ENCODE measurements at regions not wholly inside any gene's neighbourhood (a gene's known extent, or its start where the extent isn't known, plus 50 kb on each side); places are given as distances from the start of the nearest gene placed in this dataset.

DNA sequence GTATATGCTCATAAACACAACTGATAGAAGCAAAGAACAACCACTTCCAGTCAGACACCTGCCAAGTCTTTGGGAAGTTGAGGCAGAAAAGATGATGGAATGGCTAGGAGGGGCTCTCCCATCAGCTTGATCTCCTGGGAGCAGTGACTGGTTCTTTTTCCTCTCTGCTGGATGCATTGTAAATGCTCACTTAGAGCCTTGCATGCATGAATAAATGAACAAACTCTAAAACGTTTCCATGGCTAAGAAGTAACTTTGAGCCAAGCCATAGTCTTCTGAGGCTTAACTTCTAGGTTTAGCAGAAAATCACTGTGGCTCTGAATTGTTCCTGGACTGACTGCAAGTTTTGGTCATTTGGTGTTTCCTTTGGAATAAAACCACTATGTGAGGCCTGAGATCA lies 166.4 kb upstream of the CITED2 start:
- TF ChIP-seq SUZ12 (IDR thresholded peaks at IDR 0.05; ENCODE audit: extremely low read depth, insufficient read depth, insufficient read length) (no peak), YY1 (IDR thresholded peaks at IDR 0.05; ENCODE audit: insufficient read depth, insufficient read length) (no peak)
